Natural killer cell (primary cell): ENCODE measurements at regions not wholly inside any gene's neighbourhood (a gene's known extent, or its start where the extent isn't known, plus 50 kb on each side); places are given as distances from the start of the nearest gene placed in this dataset.

Source experiments
- ATAC-seq, 3 donors: fragments of 150-1000 bp in 2 of 3; fragments of 200-7000 bp in 1 of 3; cut with Tn5 transposase; 1 replicate in 1 of 3; 2 replicates in 2 of 3; pipeline ENCODE4 v1.10.0; 2021; ENCODE audit warnings: mild to moderate bottlenecking in 2 of 3, moderate library complexity in 2 of 3
- DNase-seq, 2 donors: peaks; one replicate each; pipeline versions ENCODE4 v3.0.0 to v3.0.0-alpha.2; 2013 to 2021; ENCODE audit warnings: mixed read lengths in 1 of 2
- H3K27ac ChIP-seq: one replicate; pipeline ENCODE4 v1.5.1; 2013; ENCODE audit warnings: mild to moderate bottlenecking, low read length
- H3K27me3 ChIP-seq: one replicate; pipeline ENCODE4 v1.6.1; 2013; ENCODE audit warnings: low read length; ENCODE audit not compliant: control insufficient read depth, insufficient read depth
- H3K36me3 ChIP-seq: one replicate; pipeline ENCODE4 v1.6.1; 2013; ENCODE audit warnings: low read length; ENCODE audit not compliant: control insufficient read depth, insufficient read depth
- H3K4me1 ChIP-seq: one replicate; pipeline ENCODE4 v1.6.1; 2013; ENCODE audit warnings: low read length; ENCODE audit not compliant: control insufficient read depth, insufficient read depth
- H3K4me3 ChIP-seq: one replicate; pipeline ENCODE4 v1.5.1; 2013; ENCODE audit warnings: low read length
- H3K9me3 ChIP-seq: one replicate; pipeline ENCODE4 v1.6.1; 2013; ENCODE audit warnings: low read length; ENCODE audit not compliant: control insufficient read depth, insufficient read depth
- H3K27ac Mint-ChIP-seq, 2 donors: one replicate each; pipeline ENCODE4 v1.8.0; 2022; ENCODE audit warnings: mild to moderate bottlenecking in 2 of 2, mixed read lengths in 2 of 2, moderate library complexity in 1 of 2
- H3K27me3 Mint-ChIP-seq, 2 donors: one replicate each; pipeline ENCODE4 v1.8.0; 2022; ENCODE audit warnings: low read depth in 2 of 2, mixed read lengths in 2 of 2
- H3K36me3 Mint-ChIP-seq: one replicate; pipeline ENCODE4 v1.8.0; 2022; ENCODE audit warnings: mixed read lengths
- H3K4me1 Mint-ChIP-seq, 2 donors: one replicate each; pipeline ENCODE4 v1.8.0; 2022; ENCODE audit warnings: mixed read lengths in 2 of 2
- H3K4me3 Mint-ChIP-seq: one replicate; pipeline ENCODE4 v1.8.0; 2022; ENCODE audit warnings: mild to moderate bottlenecking, moderate library complexity, mixed read lengths
- H3K9me3 Mint-ChIP-seq, 2 donors: one replicate each; pipeline ENCODE4 v1.8.0; 2022; ENCODE audit warnings: mixed read lengths in 2 of 2
- WGBS: methylation state at CpG from one replicate; pipeline ENCODE4 v1.1.7; 2013; ENCODE audit warnings: missing lambda C conversion rate; ENCODE audit not compliant: insufficient coverage; 5-methylcytosine and 5-hydroxymethylcytosine counted together
- intact Hi-C: fragments of 100-400 bp; cut with micrococcal nuclease; formaldehyde crosslinking; loops from one replicate; pipeline ENCODE4 v1.14.2; 2022
- TF ChIP-seq, protein P1 (sequence below): fragments of 200-600 bp; IDR thresholded peaks from one replicate; pipeline ENCODE4 v1.8.0; 2022; ENCODE audit warnings: antibody characterized with exemption

DNA sequence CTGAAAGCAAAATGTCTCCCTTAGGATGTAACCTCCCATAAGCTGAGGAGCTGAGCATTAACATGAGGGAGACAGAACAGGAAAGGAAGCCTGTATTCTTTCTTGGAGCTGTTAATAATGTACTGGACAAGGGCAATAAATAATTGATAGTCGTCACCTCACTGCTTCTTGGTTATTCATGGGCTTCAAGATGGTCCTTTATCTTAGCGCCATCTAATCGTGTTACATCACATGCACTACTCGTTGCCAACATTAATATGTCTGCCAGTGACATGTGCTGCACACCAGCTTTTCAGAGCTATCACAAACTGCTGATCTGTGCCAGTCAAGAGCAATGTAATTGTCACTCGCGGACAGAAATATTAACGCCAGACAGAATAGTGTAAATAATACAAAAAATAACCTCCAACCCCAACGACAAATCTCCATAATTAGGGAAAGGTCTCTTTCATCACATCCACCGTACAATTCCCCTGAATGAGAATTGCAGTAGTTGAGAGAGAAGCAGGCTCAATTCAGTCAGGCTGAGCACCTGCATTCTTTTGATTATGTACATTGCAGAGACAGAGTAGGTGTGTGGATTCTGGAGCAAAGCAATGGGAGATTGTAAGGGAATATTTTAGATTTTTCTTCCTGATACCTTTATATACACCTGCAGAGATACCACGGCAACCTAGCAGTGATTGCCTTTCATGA, 267.1 kb downstream of the SPATA31D1 start:
- 94% methylated on average over 5 of the region's 10 CpGs for WGBS
- Mint-ChIP-seq H3K9me3 (peaks cover 0 to 3% of the 10 kb centered on the region in 2 donors), H3K27ac (no peak overlapping the region), H3K4me3 (no peak overlapping the region), H3K4me1 (no peaks in the 10 kb centered on the region), H3K27me3 (no peaks in the 10 kb centered on the region), H3K36me3 (no peaks in the 10 kb centered on the region)
- ATAC-seq (no peak), DNase-seq (no peak)
- Histone ChIP-seq H3K9me3 (no peaks in the 10 kb centered on the region), H3K36me3 (no peaks in the 10 kb centered on the region), H3K4me1 (no peaks in the 10 kb centered on the region), H3K27ac (no peak overlapping the region), H3K27me3 (no peaks in the 10 kb centered on the region), H3K4me3 (no peak overlapping the region)
- TF ChIP-seq, protein P1, sequence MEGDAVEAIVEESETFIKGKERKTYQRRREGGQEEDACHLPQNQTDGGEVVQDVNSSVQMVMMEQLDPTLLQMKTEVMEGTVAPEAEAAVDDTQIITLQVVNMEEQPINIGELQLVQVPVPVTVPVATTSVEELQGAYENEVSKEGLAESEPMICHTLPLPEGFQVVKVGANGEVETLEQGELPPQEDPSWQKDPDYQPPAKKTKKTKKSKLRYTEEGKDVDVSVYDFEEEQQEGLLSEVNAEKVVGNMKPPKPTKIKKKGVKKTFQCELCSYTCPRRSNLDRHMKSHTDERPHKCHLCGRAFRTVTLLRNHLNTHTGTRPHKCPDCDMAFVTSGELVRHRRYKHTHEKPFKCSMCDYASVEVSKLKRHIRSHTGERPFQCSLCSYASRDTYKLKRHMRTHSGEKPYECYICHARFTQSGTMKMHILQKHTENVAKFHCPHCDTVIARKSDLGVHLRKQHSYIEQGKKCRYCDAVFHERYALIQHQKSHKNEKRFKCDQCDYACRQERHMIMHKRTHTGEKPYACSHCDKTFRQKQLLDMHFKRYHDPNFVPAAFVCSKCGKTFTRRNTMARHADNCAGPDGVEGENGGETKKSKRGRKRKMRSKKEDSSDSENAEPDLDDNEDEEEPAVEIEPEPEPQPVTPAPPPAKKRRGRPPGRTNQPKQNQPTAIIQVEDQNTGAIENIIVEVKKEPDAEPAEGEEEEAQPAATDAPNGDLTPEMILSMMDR, result no peak
- intact Hi-C loops, result no loop called here

DNA sequence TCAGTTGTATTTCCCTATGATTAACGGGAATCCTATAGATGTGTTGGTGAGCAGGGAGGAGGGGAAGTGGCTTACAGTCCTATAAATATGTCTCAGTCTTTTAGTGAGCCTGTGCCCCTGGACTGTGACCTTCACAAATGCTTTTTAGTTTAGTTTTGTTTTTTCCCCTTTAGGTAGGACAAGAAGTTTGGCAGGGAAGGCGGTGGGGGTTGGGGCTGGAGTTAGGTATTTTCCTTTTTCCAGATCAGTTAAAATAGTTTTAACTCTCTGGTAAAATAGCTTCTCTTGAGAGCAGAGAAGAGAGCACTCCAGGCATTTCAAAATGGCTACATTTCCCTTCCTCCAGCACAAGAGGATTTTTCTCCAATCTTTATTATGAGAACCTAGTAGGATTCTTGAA, 272.1 kb downstream of the SPATA31D1 start:
- ATAC-seq (no peak), DNase-seq (no peak)
- Histone ChIP-seq H3K9me3 (no peaks in the 10 kb centered on the region), H3K27ac (no peak overlapping the region), H3K36me3 (no peaks in the 10 kb centered on the region), H3K4me3 (no peak overlapping the region), H3K4me1 (no peaks in the 10 kb centered on the region), H3K27me3 (no peaks in the 10 kb centered on the region)
- TF ChIP-seq, protein P1, result no peak
- no peak overlapping the region for H3K4me3 Mint-ChIP-seq
- peaks cover 0 to 3% of the 10 kb centered on the region in 2 donors for H3K9me3 Mint-ChIP-seq
- no peaks in the 10 kb centered on the region for H3K27me3 Mint-ChIP-seq
- H3K4me1 Mint-ChIP-seq, result no peaks in the 10 kb centered on the region
- 96% methylated on average over 2 of the region's 2 CpGs for WGBS
- H3K36me3 Mint-ChIP-seq, result no peaks in the 10 kb centered on the region
- H3K27ac Mint-ChIP-seq, result no peak overlapping the region
- intact Hi-C loops, result no loop called here

DNA sequence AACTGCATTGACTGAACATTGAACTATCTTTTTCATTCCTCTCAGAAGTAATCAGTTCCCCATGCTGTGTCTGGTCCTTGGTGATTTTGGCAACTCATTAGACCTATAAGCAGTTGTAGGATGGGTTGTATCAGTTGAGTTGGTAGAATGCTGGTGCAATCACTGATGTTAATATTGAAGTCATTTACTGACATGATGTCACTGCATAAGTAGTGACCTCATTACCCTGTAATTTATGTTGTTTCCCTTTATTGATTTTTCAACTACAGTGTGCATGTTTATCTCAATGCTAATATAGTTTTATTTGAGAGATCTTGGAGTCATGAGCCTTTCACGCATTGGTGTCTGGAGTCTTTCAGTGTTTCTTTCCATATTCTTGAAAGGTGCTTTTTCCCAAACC, 275.0 kb downstream of the SPATA31D1 start:
- TF ChIP-seq, protein P1, result no peak
- H3K9me3 ChIP-seq, result no peaks in the 10 kb centered on the region
- H3K9me3 Mint-ChIP-seq, result peaks cover 0 to 2% of the 10 kb centered on the region in 2 donors
- no peak for DNase-seq
- intact Hi-C loops, result no loop called here
- H3K27me3 Mint-ChIP-seq, result no peaks in the 10 kb centered on the region
- no peaks in the 10 kb centered on the region for H3K27me3 ChIP-seq
- H3K4me3 ChIP-seq, result no peak overlapping the region
- H3K4me1 ChIP-seq, result no peaks in the 10 kb centered on the region
- no peak for ATAC-seq
- no peak overlapping the region for H3K4me3 Mint-ChIP-seq
- no peaks in the 10 kb centered on the region for H3K36me3 Mint-ChIP-seq
- H3K36me3 ChIP-seq, result no peaks in the 10 kb centered on the region
- no peak overlapping the region for H3K27ac ChIP-seq
- no peak overlapping the region for H3K27ac Mint-ChIP-seq
- H3K4me1 Mint-ChIP-seq, result no peaks in the 10 kb centered on the region
- WGBS, result no CpG with 5 or more reads among the region's 1 CpG

DNA sequence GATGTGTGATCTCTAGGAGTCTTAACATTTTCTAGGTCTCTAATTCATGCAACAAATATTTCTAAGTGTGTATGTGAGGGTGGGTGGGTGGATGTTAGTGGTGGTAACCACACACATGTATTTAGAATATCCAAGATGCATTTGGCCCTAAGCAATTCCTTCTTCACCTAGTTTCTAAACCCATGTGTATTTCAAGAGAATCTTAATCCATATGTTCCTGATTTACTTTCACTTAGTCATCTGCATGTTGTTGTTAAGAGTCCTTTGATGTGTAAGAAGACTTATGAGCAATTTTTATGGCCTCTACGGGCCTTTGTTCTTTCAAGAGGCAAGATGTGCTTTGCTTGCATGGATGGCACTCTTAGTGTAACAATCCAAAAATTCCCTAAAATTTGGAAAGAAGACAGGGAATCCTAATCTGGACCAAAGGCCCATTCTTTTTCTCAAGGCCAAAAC, 282.6 kb downstream of the SPATA31D1 start:
- no peaks in the 10 kb centered on the region for H3K36me3 Mint-ChIP-seq
- H3K9me3 Mint-ChIP-seq, result peaks cover 2 to 7% of the 10 kb centered on the region in 2 donors
- ATAC-seq (no peak), DNase-seq (no peak)
- H3K4me1 Mint-ChIP-seq, result no peaks in the 10 kb centered on the region
- no peaks in the 10 kb centered on the region for H3K4me1 ChIP-seq
- H3K9me3 ChIP-seq, result no peaks in the 10 kb centered on the region
- WGBS, result 100% methylated on average over 1 of the region's 1 CpG
- TF ChIP-seq, protein P1, result no peak
- intact Hi-C loops, result no loop called here
- H3K27me3 Mint-ChIP-seq, result no peaks in the 10 kb centered on the region
- H3K4me3 ChIP-seq, result no peak overlapping the region
- no peak overlapping the region for H3K27ac Mint-ChIP-seq
- H3K4me3 Mint-ChIP-seq, result no peak overlapping the region
- no peaks in the 10 kb centered on the region for H3K36me3 ChIP-seq
- H3K27me3 ChIP-seq, result no peaks in the 10 kb centered on the region
- no peak overlapping the region for H3K27ac ChIP-seq
